SU-DHL-6 (cell line): ENCODE measurements at regions not wholly inside any gene's neighbourhood (a gene's known extent, or its start where the extent isn't known, plus 50 kb on each side); places are given as distances from the start of the nearest gene placed in this dataset.

Experiments used
- H2AFZ ChIP-seq: fragments of 200-600 bp; sonication (generic); 2 replicates; pipeline ENCODE4 v1.6.1; 2014; ENCODE audit warnings: low read depth, mild to moderate bottlenecking, moderate library complexity, mixed read lengths, antibody characterized with exemption, low read length; ENCODE audit not compliant: severe bottlenecking
- H3F3A ChIP-seq: fragments of 200-600 bp; shearing (Covaris generic); 2 replicates; pipeline ENCODE4 v1.6.0; 2016; ENCODE audit warnings: antibody characterized with exemption, mild to moderate bottlenecking; ENCODE audit not compliant: insufficient read depth
- H3K27ac ChIP-seq: fragments of 200-600 bp; sonication (generic); 2 replicates; pipeline ENCODE4 v1.5.1; 2016; ENCODE audit warnings: low read depth, mild to moderate bottlenecking, low read length, moderate library complexity, mixed read lengths
- H3K27me3 ChIP-seq: fragments of 200-600 bp; sonication (generic), shearing (Covaris generic); 2 replicates; pipeline ENCODE4 v1.6.0; 2014; ENCODE audit warnings: mild to moderate bottlenecking, low read length
- H3K36me3 ChIP-seq: fragments of 200-600 bp; sonication (generic); 2 replicates; pipeline ENCODE4 v1.6.1; 2014; ENCODE audit warnings: mild to moderate bottlenecking, low read length, mixed read lengths
- H3K4me2 ChIP-seq: fragments of 300-600, 200-600 bp; shearing (Covaris generic), sonication (generic); 2 replicates; pipeline ENCODE4 v1.6.0; 2014; ENCODE audit warnings: low read length, low read depth, mild to moderate bottlenecking; ENCODE audit not compliant: poor library complexity, severe bottlenecking
- H3K4me3 ChIP-seq: fragments of 200-600 bp; sonication (generic); 2 replicates; pipeline ENCODE4 v1.5.1; 2014; ENCODE audit warnings: antibody characterized with exemption, low read length, mild to moderate bottlenecking, mixed read lengths; ENCODE audit not compliant: insufficient read depth, poor library complexity, severe bottlenecking
- H3K79me2 ChIP-seq: fragments of 200-600 bp; sonication (generic); 2 replicates; pipeline ENCODE4 v1.6.1; 2014; ENCODE audit warnings: mild to moderate bottlenecking, low read length, moderate library complexity; ENCODE audit not compliant: insufficient read depth
- H3K9ac ChIP-seq: fragments of 200-600 bp; sonication (generic); 2 replicates; pipeline ENCODE4 v1.7.0; 2014; ENCODE audit warnings: mild to moderate bottlenecking, low read length
- H3K9me2 ChIP-seq: fragments of 200-600 bp; sonication (generic); replicated peaks from 2 replicates; pipeline ENCODE4 v1.6.1; 2014; ENCODE audit warnings: low read length; ENCODE audit not compliant: insufficient read depth
- H3K9me3 ChIP-seq: fragments of 200-600 bp; sonication (generic); 2 replicates; pipeline ENCODE4 v1.6.1; 2014; ENCODE audit warnings: low read length, mixed read lengths; ENCODE audit not compliant: insufficient read depth
- H4K20me1 ChIP-seq: fragments of 200-600 bp; sonication (generic); 2 replicates; pipeline ENCODE4 v1.6.1; 2014; ENCODE audit warnings: low read depth, mild to moderate bottlenecking, antibody characterized with exemption, low read length, moderate library complexity, mixed read lengths
- CTCF ChIP-seq: fragments of 200-600 bp; sonication (generic); IDR thresholded peaks from one replicate; pipeline ENCODE4 v1.5.1; 2017; ENCODE audit warnings: antibody characterized with exemption, mild to moderate bottlenecking, low read length, moderate library complexity; ENCODE audit not compliant: insufficient read depth, poor library complexity, severe bottlenecking
- EZH2phosphoT487 ChIP-seq: fragments of 200-600 bp; sonication (generic), shearing (Covaris generic); conservative IDR thresholded peaks from 2 replicates; pipeline ENCODE4 v1.6.1; 2018; ENCODE audit warnings: mild to moderate bottlenecking, antibody characterized with exemption, low read length, moderate library complexity, mixed read lengths

- Histone ChIP-seq H3K79me2 (no peaks in the 10 kb centered on the region), H3K9me3 (no peaks in the 10 kb centered on the region), H3K9ac (no peak overlapping the region), H3K4me3 (no peak overlapping the region), H2AFZ (no peak overlapping the region), H3K36me3 (no peaks in the 10 kb centered on the region), H3K4me2 (no peak overlapping the region), H3K9me2 (no peaks in the 10 kb centered on the region), H3K27me3 (no peaks in the 10 kb centered on the region), H3F3A (no peaks in the 10 kb centered on the region), H4K20me1 (no peaks in the 10 kb centered on the region), H3K27ac (no peak overlapping the region)
- TF ChIP-seq EZH2phosphoT487 (no peak), CTCF (no peak)
Measured at GRCh38 chr5:82338771-82339373, 60.7 kb upstream of the RPS23 start.

DNA sequence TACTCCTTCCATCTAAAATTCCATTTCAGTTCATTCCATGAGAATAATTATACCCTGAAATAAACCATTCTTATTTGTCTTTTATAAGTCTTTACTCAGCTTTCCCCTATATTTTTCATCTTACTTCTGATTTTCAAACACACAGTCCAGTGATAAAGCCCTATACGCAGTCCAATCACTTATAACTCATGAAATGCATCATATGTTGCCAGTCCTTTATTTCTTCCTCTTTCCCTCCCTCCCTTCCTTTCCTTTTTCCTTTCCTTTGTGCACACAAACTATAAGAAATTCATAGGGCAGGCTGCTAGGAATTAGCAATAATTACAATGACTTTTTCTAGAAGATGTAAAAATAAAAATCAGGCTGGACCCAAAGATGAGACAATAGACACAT lies 58.8 kb upstream of the RPS23 start:
- H2AFZ ChIP-seq = no peak overlapping the region
- H3K9ac ChIP-seq = no peak overlapping the region
- H3K36me3 ChIP-seq = no peaks in the 10 kb centered on the region
- no peaks in the 10 kb centered on the region for H3K9me2 ChIP-seq
- H3K9me3 ChIP-seq = no peaks in the 10 kb centered on the region
- H3K27ac ChIP-seq = no peak overlapping the region
- no peak overlapping the region for H3K4me2 ChIP-seq
- TF ChIP-seq EZH2phosphoT487 (no peak), CTCF (no peak)
- H3K27me3 ChIP-seq = no peaks in the 10 kb centered on the region
- no peaks in the 10 kb centered on the region for H3F3A ChIP-seq
- H3K79me2 ChIP-seq = no peaks in the 10 kb centered on the region
- no peak overlapping the region for H3K4me3 ChIP-seq
- H4K20me1 ChIP-seq = no peaks in the 10 kb centered on the region

GRCh38 chr5:82336226-82336958 lies 58.2 kb upstream of the RPS23 start:
- no peak overlapping the region for H2AFZ ChIP-seq

More at GRCh38 chr5:82336226-82336958, 58.2 kb upstream of the RPS23 start:
- no peak overlapping the region for H3K4me3 ChIP-seq
- no peak overlapping the region for H3K9ac ChIP-seq
- no peaks in the 10 kb centered on the region for H3K36me3 ChIP-seq
- TF ChIP-seq EZH2phosphoT487 = no peak
- no peak for TF ChIP-seq CTCF
- no peak overlapping the region for H3K27ac ChIP-seq
- H4K20me1 ChIP-seq = no peaks in the 10 kb centered on the region
- H3K79me2 ChIP-seq = no peaks in the 10 kb centered on the region
- no peaks in the 10 kb centered on the region for H3F3A ChIP-seq
- no peak overlapping the region for H3K4me2 ChIP-seq
- no peaks in the 10 kb centered on the region for H3K27me3 ChIP-seq
- no peaks in the 10 kb centered on the region for H3K9me2 ChIP-seq
- no peaks in the 10 kb centered on the region for H3K9me3 ChIP-seq
